Chondrocyte (in vitro differentiated cells): ENCODE measurements at regions not wholly inside any gene's neighbourhood (a gene's known extent, or its start where the extent isn't known, plus 50 kb on each side); places are given as distances from the start of the nearest gene placed in this dataset.

Experiments used
- DNase-seq: peaks from one replicate; pipeline ENCODE4 v3.0.0; 2021; ENCODE audit warnings: mixed read lengths, low spot score
- H3K27ac Mint-ChIP-seq: one replicate; pipeline ENCODE4 v1.8.0; 2021; ENCODE audit warnings: mild to moderate bottlenecking, moderate library complexity, mixed read lengths; ENCODE audit not compliant: unreplicated experiment
- H3K27me3 Mint-ChIP-seq: 2 replicates; pipeline ENCODE4 v1.8.0; 2021; ENCODE audit warnings: low read depth, mixed read lengths
- H3K36me3 Mint-ChIP-seq: 2 replicates; pipeline ENCODE4 v1.8.0; 2021; ENCODE audit warnings: low read depth, mixed read lengths
- H3K4me1 Mint-ChIP-seq: 2 replicates; pipeline ENCODE4 v1.8.0; 2021; ENCODE audit warnings: low read depth, mild to moderate bottlenecking, mixed read lengths
- H3K4me3 Mint-ChIP-seq: one replicate; pipeline ENCODE4 v1.8.0; 2021; ENCODE audit warnings: mild to moderate bottlenecking, moderate library complexity, mixed read lengths; ENCODE audit not compliant: unreplicated experiment
- H3K9me3 Mint-ChIP-seq: 2 replicates; pipeline ENCODE4 v1.8.0; 2021; ENCODE audit warnings: low read depth, mixed read lengths
- TF ChIP-seq, protein P1 (sequence below): fragments of 200-600 bp; sonication (generic); IDR thresholded peaks from 2 replicates; pipeline ENCODE4 v1.5.0; 2021; ENCODE audit warnings: antibody characterized with exemption, mild to moderate bottlenecking, moderate library complexity

DNA sequence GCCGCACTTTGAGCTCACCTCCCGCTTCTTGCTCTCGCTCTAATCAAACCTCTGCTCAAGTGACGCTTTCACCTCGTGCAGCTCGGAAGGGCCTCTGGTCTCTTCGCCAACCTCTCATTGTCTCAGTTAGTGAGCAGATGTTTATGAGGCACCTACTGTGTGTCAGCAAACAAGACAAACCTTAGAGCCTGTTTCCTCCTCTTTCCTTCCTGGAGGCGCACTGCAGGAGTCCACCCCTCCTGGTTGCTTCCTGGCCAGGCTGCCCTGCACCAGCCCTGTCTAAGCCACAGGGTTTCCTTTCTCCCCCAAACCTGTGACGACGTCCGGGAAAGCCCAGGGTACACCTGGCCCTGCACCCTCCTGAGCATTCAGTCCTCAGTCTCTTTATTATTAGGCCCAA is 84.2 kb downstream of the PHETA1 start:
- H3K4me1 Mint-ChIP-seq = no peaks in the 10 kb centered on the region
- DNase-seq = no peak
- peaks cover 26% of the 10 kb centered on the region for H3K27me3 Mint-ChIP-seq
- H3K9me3 Mint-ChIP-seq = peaks cover 7% of the 10 kb centered on the region
- H3K36me3 Mint-ChIP-seq = no peaks in the 10 kb centered on the region
- no peak overlapping the region for H3K4me3 Mint-ChIP-seq
- no peak overlapping the region for H3K27ac Mint-ChIP-seq
- TF ChIP-seq, protein P1, sequence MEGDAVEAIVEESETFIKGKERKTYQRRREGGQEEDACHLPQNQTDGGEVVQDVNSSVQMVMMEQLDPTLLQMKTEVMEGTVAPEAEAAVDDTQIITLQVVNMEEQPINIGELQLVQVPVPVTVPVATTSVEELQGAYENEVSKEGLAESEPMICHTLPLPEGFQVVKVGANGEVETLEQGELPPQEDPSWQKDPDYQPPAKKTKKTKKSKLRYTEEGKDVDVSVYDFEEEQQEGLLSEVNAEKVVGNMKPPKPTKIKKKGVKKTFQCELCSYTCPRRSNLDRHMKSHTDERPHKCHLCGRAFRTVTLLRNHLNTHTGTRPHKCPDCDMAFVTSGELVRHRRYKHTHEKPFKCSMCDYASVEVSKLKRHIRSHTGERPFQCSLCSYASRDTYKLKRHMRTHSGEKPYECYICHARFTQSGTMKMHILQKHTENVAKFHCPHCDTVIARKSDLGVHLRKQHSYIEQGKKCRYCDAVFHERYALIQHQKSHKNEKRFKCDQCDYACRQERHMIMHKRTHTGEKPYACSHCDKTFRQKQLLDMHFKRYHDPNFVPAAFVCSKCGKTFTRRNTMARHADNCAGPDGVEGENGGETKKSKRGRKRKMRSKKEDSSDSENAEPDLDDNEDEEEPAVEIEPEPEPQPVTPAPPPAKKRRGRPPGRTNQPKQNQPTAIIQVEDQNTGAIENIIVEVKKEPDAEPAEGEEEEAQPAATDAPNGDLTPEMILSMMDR = no peak

DNA sequence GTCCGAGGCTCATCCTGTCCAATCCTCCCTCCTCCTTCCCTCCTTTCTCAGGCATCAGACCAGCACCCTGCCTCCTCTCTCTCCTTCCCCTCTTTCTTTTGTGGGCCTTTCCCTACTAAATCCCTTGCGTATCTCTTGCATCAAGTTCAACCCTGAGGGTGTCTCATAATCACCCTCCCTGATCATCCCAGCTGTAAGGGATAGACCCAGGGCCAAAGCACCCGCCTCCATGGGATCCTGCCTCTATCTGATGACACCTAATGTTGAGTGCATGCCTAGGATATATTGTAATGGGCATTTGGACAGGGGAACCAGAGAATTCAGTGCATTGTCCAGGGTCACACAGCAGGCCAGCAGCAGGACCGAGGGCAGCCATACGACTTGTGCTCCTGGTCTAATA is 84.9 kb downstream of the PHETA1 start:
- TF ChIP-seq, protein P1 = no peak
- Mint-ChIP-seq H3K27ac (no peak overlapping the region), H3K27me3 (peaks cover 32% of the 10 kb centered on the region), H3K9me3 (peaks cover 7% of the 10 kb centered on the region), H3K36me3 (no peaks in the 10 kb centered on the region), H3K4me3 (no peak overlapping the region), H3K4me1 (no peaks in the 10 kb centered on the region)
- no peak for DNase-seq

DNA sequence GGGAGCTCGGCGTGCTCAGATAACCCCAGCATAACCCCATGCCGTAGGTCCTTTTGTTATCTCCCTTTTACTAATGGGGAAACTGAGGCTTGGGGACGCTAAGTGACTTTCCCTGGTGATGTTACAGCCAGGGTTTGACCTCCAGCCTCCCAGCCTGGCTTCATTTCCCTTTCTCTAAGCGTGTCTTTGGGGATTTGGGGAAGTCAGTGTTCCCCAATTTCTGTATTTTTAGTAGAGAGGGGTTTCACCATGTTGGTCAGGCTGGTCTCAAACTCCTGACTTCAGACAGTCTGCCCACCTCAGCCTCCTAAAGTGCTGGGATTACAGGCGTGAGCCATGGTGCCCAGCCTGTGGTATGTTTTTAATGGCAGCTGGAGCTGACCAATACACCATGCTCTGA is 85.4 kb downstream of the PHETA1 start:
- Mint-ChIP-seq H3K9me3 (peaks cover 7% of the 10 kb centered on the region), H3K4me3 (no peak overlapping the region), H3K27me3 (peaks cover 34% of the 10 kb centered on the region), H3K4me1 (no peaks in the 10 kb centered on the region), H3K36me3 (no peaks in the 10 kb centered on the region), H3K27ac (no peak overlapping the region)
- TF ChIP-seq, protein P1 = no peak
- no peak for DNase-seq

DNA sequence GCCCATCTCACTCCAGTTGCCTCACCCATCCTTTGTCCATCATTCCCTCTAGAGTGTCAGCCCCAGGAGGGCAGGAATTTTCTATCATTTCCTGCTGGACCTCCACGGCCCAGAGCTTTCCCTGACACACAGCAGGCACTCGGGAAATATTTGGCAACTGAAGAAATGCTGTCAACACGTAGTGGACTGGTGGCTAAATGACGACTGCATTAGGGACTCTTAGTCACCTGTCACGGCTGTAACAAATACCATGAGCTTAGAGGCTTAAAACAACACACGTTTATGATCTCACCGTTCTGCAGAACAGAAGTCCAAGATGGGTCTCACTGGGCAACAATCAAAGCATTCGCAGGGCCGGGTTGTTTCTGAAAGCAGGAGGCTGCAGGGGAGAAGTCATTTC is 91.3 kb downstream of the PHETA1 start:
- Mint-ChIP-seq H3K27ac (no peak overlapping the region), H3K9me3 (peaks cover 7% of the 10 kb centered on the region), H3K4me3 (no peak overlapping the region)

DNA sequence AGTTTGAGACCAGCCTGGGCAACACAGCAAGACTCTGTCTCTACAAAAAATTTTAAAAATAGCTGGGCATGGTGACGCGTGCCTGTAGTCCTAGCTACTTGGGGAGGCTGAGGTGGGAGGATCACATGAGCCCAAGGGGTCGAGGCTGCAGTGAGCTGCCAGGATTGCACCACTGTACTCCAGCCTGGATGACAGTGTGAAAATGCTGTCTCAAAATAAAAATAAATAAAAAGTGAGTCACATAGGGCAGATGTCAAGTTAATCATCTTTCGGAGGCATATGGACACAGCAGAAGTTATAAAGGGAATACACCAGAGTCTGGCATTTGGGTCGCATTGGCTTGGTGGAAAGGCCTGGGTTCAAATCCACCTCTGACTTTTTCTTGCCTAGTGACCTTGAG is 92.7 kb downstream of the PHETA1 start:
- Mint-ChIP-seq H3K4me1 (no peaks in the 10 kb centered on the region), H3K36me3 (no peaks in the 10 kb centered on the region), H3K27me3 (peaks cover 24% of the 10 kb centered on the region), H3K27ac (no peak overlapping the region), H3K4me3 (no peak overlapping the region), H3K9me3 (peaks cover 6% of the 10 kb centered on the region)
- TF ChIP-seq, protein P1 = no peak
- DNase-seq = no peak

More for the DNA sequence above, 91.3 kb downstream of the PHETA1 start:
- Mint-ChIP-seq H3K4me1 (no peaks in the 10 kb centered on the region), H3K36me3 (no peaks in the 10 kb centered on the region), H3K27me3 (peaks cover 24% of the 10 kb centered on the region)
- no peak for DNase-seq
- TF ChIP-seq, protein P1 = no peak
